ENCODE measurements at regions not wholly inside any gene's neighbourhood (a gene's known extent, or its start where the extent isn't known, plus 50 kb on each side); places are given as distances from the start of the nearest gene placed in this dataset.
"Not testable (repeated sequence)": the region's sequence is repeated elsewhere in the genome, so short reads cannot be mapped to it uniquely, and the experiment has no call there.

DNA sequence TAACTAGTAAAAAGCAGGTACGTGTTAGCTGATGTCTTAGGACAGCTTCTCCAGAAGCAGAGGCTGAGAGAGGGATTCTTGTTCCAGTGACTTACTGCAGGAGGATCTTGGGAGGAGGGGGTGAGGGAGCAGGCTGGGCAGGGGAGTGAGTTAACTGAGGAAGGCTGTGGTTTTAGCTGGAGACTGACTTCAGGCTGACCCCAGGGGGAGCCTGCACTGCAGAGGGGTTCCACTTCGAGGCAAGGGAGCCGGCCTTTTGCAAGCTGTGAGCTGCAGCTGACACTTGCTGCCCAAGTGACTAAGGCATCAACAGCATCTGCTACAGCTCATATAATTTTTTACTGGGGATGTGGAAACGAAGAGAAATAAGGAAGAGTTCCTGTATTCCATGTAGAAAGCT lies 50.4 kb upstream of the SOD1 start:
- no peak for DNase-seq

- no peak for DNase-seq
These were observed 51.7 kb upstream of the SOD1 start for GRCh38 chr21:31607791-31608190.

GRCh38 chr21:31606081-31606874 lies 53.2 kb upstream of the SOD1 start:
- no peak for DNase-seq

DNA sequence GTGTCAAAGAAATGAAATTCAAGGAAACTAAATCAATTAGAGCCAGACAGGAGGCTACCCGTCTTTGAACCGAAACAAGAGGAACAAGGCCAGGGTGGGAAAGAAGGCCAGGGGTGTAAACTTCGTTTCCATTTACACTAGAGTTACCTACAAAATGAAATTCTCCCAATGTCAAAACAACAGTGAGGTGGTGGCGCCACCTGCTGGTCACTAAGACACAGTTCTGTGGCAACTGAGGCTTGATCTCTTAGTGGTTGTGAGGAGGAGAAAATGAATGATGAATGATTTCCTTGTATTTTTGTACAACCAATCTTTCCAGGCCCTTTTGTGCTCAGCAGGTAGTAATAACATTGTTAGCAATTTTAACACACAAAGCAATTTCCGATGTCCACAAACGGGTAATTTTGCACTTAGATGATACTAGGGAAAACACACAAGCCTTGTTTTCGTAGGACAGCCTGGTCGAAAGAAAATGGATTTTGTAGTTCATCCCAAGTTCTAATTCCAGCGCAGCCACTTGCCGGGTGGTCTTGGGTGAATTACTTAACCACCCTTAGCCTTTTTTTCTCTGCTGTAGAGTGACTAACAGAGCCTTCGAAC lies 54.8 kb upstream of the SOD1 start:
- DNase-seq = peak; percentile 66 to 74

DNA sequence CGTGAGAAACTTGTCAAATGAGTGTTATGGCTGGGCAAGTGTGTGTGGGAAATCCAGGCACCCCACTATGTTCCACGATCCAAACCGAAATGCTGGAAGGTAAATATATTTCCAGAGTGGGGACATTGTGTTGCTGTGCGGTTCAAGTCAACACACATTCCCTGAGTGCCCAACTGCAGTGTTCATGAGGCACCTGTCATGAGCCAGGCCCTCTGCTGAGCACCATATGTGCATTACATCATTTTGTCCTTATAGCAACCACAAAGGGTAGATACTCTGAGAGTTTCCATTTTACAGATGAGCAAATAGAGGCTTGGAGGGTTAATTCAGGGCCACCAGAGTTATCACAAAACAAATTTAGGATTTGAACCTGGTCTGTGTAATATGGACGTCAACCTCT lies 59.9 kb upstream of the SOD1 start:
- DNase-seq = no peak

- no peak for DNase-seq
These were observed 60.5 kb upstream of the SOD1 start for GRCh38 chr21:31599013-31599412.

GRCh38 chr21:31597683-31598082 lies 61.8 kb upstream of the SOD1 start:
- no peak for DNase-seq

GRCh38 chr21:31596055-31596454 lies 63.4 kb upstream of the SOD1 start:
- no peak for DNase-seq

DNA sequence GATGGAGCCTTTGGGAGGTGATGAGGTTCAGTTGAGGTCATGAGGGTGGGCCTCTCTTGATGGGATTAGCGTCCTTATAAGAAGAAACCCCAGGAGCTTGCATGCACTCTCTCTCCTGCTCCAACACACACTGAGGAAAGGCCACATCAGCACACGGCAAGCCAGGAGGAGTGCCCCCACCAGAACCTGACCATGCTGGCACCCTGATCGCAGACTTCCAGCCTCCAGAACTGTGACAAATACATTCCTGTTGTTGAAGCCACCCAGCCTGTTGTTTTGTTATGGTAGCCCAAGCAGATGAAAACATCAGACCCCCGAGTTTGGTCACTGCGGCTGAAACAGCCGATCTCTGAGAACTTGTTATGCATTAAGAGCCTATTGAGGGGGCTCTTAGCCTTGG lies 64.8 kb upstream of the SOD1 start:
- no peak for DNase-seq

GRCh38 chr21:31594279-31594678 lies 65.2 kb upstream of the SOD1 start:
- DNase-seq = no peak

DNA sequence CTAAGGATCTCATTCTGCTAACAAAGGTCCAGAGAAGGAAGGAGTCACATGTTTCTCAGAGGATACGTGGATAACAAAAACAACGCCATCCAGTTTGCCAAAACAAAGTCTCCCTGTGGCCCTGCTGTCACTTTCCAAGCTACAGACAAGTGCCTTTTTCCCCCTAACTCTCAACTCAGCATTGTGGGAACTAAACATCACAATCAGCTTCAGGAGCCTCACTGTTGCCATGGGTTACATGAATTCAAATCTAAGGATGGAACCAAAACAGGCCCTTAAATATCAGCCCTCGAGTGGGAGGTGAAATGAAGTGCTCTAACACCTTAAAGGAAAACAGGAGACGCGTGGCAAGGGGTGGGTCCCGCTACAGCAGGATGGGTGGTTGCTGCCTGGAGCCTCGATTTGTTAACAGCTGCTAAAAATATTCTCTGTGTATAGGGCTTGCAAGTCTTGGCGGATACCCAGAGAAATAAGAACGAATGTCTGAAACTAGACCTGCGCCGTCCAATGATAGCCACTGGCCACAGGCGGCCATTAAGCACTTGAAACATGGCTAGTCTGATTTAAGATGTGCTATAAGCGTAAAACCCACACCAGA lies 66.4 kb upstream of the SOD1 start:
- DNase-seq = no peak

- no peak for DNase-seq
These were observed 67.0 kb upstream of the SOD1 start for GRCh38 chr21:31592516-31592915.

GRCh38 chr21:31589820-31590219 lies 69.7 kb upstream of the SOD1 start:
- DNase-seq = no peak

GRCh38 chr21:31586118-31586517 lies 73.4 kb upstream of the SOD1 start:
- no peak for DNase-seq

GRCh38 chr21:31583937-31584336 lies 75.6 kb upstream of the SOD1 start:
- not testable (repeated sequence) for DNase-seq

DNA sequence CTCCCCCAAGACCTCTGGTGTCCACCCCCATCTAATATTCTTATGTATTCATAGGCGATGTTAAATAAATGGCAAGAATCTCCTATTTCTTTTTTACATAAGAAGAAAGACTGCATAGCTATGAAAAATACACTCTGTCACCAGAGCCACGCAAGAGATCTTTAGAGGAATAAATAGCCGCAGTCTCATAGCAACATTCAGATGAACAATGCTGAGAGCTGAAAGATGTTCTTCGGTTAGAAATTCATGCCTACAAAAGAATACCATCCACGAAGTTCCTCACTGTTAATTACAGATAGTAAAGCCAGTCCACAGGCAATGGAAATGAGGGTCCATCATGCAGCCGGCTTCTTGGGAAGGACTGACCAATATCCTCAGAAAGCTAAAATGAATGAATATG lies 76.0 kb upstream of the SOD1 start:
- DNase-seq = no peak

DNA sequence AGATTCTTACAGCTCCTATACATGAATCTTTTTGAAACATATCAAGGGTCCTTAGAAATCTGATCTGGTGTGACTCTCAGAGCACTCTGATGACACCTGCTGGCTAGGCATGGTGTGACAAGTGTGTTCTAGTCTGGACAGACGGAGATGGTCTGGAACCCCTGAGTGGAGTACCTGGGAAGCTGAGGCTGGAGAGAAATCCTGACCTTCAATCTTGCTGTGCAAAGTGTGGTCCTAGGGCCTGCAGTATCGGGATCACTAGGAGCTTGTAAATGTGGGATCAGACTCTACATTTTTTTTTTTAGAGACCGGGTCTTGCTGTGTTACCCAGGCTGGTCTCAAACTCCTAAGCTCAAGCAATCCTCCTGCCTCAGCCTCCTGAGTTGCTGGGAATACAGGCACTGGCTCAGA lies 78.6 kb upstream of the SOD1 start:
- DNase-seq = peak; percentile 71 to 76

DNA sequence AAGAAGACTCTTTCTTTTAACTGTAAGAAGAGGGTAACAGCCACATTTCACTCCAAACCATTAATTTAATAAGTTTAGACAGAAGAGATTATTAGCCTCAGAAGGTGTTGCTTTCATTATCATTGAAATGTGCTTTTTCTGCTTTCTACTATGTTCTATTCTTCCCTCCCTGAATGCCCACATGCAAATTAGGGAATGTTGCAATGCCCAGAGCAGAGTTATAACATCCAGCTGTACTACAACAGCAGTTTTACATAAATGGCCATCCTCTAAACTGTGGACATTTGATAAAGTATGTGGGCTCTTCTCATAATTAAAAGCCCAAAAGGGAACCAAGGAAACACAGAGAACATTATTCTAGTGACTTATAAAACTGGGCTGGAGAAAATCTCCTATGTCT lies 82.2 kb upstream of the SOD1 start:
- no peak for DNase-seq

GRCh38 chr21:31576428-31576827 lies 83.1 kb upstream of the SOD1 start:
- DNase-seq = no peak

- DNase-seq = no peak
These were observed 86.3 kb upstream of the SOD1 start for GRCh38 chr21:31573217-31573616.

DNA sequence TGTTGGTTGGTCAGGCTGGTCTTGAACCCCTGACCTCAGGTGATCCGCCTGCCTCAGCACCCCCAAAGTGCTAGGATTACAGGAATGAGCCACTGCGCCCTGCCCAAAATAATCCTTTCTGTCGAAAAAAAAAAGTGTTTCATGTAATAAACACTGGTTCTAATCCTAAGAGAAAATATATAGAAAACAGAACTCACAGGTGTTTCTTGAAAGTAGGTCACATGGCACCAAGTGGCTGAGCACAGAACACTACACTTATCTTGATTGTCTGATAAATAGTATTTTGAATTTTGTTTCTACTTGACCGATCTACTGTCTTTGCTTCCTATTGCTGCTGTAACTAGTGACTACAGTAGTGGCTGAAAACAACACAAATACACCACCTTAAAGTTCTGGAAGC lies 87.6 kb upstream of the SOD1 start:
- DNase-seq = no peak

- DNase-seq = no peak
These were observed 88.5 kb upstream of the SOD1 start for GRCh38 chr21:31570824-31571566.

GRCh38 chr21:31566611-31567010 lies 92.9 kb upstream of the SOD1 start:
- no peak for DNase-seq

GRCh38 chr21:31566064-31566463 lies 93.4 kb upstream of the SOD1 start:
- no peak for DNase-seq

All from stimulated activated CD4-positive, alpha-beta T cell treated with anti-CD3 and anti-CD28 coated beads, Interleukin-4, amount 100 ng/mL, for 4 hours (primary cell).